ENCODE measurements at regions not wholly inside any gene's neighbourhood (a gene's known extent, or its start where the extent isn't known, plus 50 kb on each side); places are given as distances from the start of the nearest gene placed in this dataset.

GRCh38 chr20:22928679-22929078 lies 106.4 kb upstream of the SSTR4 start:
- no peak overlapping the region for H3K4me2 ChIP-seq (ENCODE audit: low read depth, low read length)
- intact Hi-C loops (cut with micrococcal nuclease), result no loop called here
- no peaks in the 10 kb centered on the region for H3K36me3 ChIP-seq (ENCODE audit: control insufficient read depth, insufficient read depth, low read length)
- no TSS peak for BruUV-seq (replicated peaks)
- no peak overlapping the region for H2BK20ac ChIP-seq (ENCODE audit: low read depth, low read length)
- no peak overlapping the region for H2BK15ac ChIP-seq (ENCODE audit: low read depth, low read length)
- no peak overlapping the region for H3K18ac ChIP-seq (ENCODE audit: low read depth, low read length)
- no peak overlapping the region for H3K4me3 ChIP-seq (ENCODE audit: insufficient read depth, low read depth, low read length)
- no peak overlapping the region for H4K5ac ChIP-seq (ENCODE audit: low read depth, low read length)
- H4K8ac ChIP-seq (ENCODE audit: low read depth in 2 of 2, low read length in 2 of 2), result no peak overlapping the region
- in situ Hi-C loops (cut with MboI; ENCODE audit: low sequenced_read_pairs), result no loop called here
- DNase-seq (no peak), ATAC-seq (ENCODE audit: low read depth) (no peak)
- H3K56ac ChIP-seq (ENCODE audit: extremely low read depth, insufficient read depth, low read length), result no peak overlapping the region
- TF ChIP-seq CEBPB (IDR thresholded peaks at IDR 0.05; ENCODE audit: low read depth, low read length), result no peak
- TF ChIP-seq RFX5 (IDR thresholded peaks at IDR 0.05; ENCODE audit: low read depth, low read length), result no peak
- TF ChIP-seq, protein P1, sequence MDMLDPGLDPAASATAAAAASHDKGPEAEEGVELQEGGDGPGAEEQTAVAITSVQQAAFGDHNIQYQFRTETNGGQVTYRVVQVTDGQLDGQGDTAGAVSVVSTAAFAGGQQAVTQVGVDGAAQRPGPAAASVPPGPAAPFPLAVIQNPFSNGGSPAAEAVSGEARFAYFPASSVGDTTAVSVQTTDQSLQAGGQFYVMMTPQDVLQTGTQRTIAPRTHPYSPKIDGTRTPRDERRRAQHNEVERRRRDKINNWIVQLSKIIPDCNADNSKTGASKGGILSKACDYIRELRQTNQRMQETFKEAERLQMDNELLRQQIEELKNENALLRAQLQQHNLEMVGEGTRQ (IDR thresholded peaks at IDR 0.05; ENCODE audit: low read depth, low read length), result no peak
- TF ChIP-seq SMC3 (IDR thresholded peaks at IDR 0.05; ENCODE audit: low read depth, low read length), result no peak
- no peak for TF ChIP-seq MXI1 (IDR thresholded peaks at IDR 0.05; ENCODE audit: borderline replicate concordance, low read depth, low read length)
- no peak for TF ChIP-seq RAD21 (IDR thresholded peaks at IDR 0.05; ENCODE audit: low read length)
- TF ChIP-seq, protein P2, sequence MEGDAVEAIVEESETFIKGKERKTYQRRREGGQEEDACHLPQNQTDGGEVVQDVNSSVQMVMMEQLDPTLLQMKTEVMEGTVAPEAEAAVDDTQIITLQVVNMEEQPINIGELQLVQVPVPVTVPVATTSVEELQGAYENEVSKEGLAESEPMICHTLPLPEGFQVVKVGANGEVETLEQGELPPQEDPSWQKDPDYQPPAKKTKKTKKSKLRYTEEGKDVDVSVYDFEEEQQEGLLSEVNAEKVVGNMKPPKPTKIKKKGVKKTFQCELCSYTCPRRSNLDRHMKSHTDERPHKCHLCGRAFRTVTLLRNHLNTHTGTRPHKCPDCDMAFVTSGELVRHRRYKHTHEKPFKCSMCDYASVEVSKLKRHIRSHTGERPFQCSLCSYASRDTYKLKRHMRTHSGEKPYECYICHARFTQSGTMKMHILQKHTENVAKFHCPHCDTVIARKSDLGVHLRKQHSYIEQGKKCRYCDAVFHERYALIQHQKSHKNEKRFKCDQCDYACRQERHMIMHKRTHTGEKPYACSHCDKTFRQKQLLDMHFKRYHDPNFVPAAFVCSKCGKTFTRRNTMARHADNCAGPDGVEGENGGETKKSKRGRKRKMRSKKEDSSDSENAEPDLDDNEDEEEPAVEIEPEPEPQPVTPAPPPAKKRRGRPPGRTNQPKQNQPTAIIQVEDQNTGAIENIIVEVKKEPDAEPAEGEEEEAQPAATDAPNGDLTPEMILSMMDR (conservative IDR thresholded peaks at IDR 0.05; ENCODE audit: low read depth, low read length), result no peak
- no peak for TF ChIP-seq MAFK (IDR thresholded peaks at IDR 0.05; ENCODE audit: low read depth, low read length)
- no peak for TF ChIP-seq POLR2A (IDR thresholded peaks at IDR 0.05; ENCODE audit: low read depth, low read length)
- no peak for TF ChIP-seq RCOR1 (IDR thresholded peaks at IDR 0.05; ENCODE audit: insufficient replicate concordance, low read length)
- TF ChIP-seq NFE2L2 (IDR thresholded peaks at IDR 0.05; ENCODE audit: low read depth, low read length), result no peak
- TF ChIP-seq CHD1 (IDR thresholded peaks at IDR 0.05; ENCODE audit: low read depth, low read length), result no peak
- H2AK5ac ChIP-seq (ENCODE audit: low read depth, low read length), result no peak overlapping the region
- H2BK5ac ChIP-seq (ENCODE audit: low read depth, low read length, poor library complexity, severe bottlenecking), result no peak overlapping the region
- no peak overlapping the region for H2BK120ac ChIP-seq (ENCODE audit: low read depth, low read length)
- H3K79me1 ChIP-seq (ENCODE audit: low read depth in 1 of 2, low read length in 2 of 2), result no peaks in the 10 kb centered on the region
- no peak overlapping the region for H3K23ac ChIP-seq (ENCODE audit: low read depth, low read length)
- no peak overlapping the region for H4K91ac ChIP-seq (ENCODE audit: insufficient read depth, low read depth, low read length)
- peaks cover 9% of the 10 kb centered on the region for H3K27me3 ChIP-seq (ENCODE audit: control insufficient read depth, insufficient read depth, low read length)
- no peaks in the 10 kb centered on the region for H3K4me1 ChIP-seq (ENCODE audit: control insufficient read depth, insufficient read depth, low read length)
- no CpG with 5 or more reads among the region's 7 CpGs for WGBS, 2 experiments (ENCODE audit: extremely low coverage in 2 of 2, insufficient read length in 1 of 2)
- H3K4ac ChIP-seq (ENCODE audit: low read depth, low read length), result no peak overlapping the region
- H3K9me1 ChIP-seq (ENCODE audit: insufficient read depth, low read length), result no peaks in the 10 kb centered on the region
- CTCF ChIA-PET, result interaction anchor here (0.6 kb wide), 1 partner anchor 353 kb away, joined by 3 read pairs; no protein-coding TSS in a partner anchor
- no peak overlapping the region for H3K9ac ChIP-seq (ENCODE audit: low read depth, low read length)
- no peak overlapping the region for H3K27ac ChIP-seq (ENCODE audit: insufficient read depth, low read length)
- POLR2A ChIA-PET (ENCODE audit: unreplicated experiment), result no interaction called here
- dilution Hi-C loops (cut with HindIII; ENCODE audit: low sequenced_read_pairs, unreplicated experiment), result no loop called here
- H3K14ac ChIP-seq (replicated peaks; ENCODE audit: low read depth, low read length), result no peak overlapping the region
- H3K9me3 ChIP-seq (ENCODE audit: control insufficient read depth, insufficient read depth, low read length), result no peaks in the 10 kb centered on the region
- no peak overlapping the region for H2AFZ ChIP-seq (replicated peaks; ENCODE audit: low read length, poor library complexity)
- no peak overlapping the region for H2AK9ac ChIP-seq (replicated peaks; ENCODE audit: low read depth, low read length, poor library complexity)
- no peaks in the 10 kb centered on the region for H4K20me1 ChIP-seq (ENCODE audit: insufficient read depth, low read length)
